ENCODE measurements at regions not wholly inside any gene's neighbourhood (a gene's known extent, or its start where the extent isn't known, plus 50 kb on each side); places are given as distances from the start of the nearest gene placed in this dataset.

GRCh38 chrX:74133156-74133796 lies 170.7 kb upstream of the ZCCHC13 start:
- peak; percentile 63 for DNase-seq (ENCODE audit: low read depth)
- TF ChIP-seq, protein P1, sequence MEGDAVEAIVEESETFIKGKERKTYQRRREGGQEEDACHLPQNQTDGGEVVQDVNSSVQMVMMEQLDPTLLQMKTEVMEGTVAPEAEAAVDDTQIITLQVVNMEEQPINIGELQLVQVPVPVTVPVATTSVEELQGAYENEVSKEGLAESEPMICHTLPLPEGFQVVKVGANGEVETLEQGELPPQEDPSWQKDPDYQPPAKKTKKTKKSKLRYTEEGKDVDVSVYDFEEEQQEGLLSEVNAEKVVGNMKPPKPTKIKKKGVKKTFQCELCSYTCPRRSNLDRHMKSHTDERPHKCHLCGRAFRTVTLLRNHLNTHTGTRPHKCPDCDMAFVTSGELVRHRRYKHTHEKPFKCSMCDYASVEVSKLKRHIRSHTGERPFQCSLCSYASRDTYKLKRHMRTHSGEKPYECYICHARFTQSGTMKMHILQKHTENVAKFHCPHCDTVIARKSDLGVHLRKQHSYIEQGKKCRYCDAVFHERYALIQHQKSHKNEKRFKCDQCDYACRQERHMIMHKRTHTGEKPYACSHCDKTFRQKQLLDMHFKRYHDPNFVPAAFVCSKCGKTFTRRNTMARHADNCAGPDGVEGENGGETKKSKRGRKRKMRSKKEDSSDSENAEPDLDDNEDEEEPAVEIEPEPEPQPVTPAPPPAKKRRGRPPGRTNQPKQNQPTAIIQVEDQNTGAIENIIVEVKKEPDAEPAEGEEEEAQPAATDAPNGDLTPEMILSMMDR (IDR thresholded peaks at IDR 0.05; ENCODE audit: low read depth, low read length, missing control alignments): peak; percentile 64
- in situ Hi-C loops (cut with HindIII; ENCODE audit: low sequenced_read_pairs): loop anchor here (5.0 to 10.0 kb wide), 2 partner anchors 121 to 268 kb away; no protein-coding TSS in a partner anchor
- H3K4me3 ChIP-seq (ENCODE audit: low read depth, low read length): no peak overlapping the region

DNA sequence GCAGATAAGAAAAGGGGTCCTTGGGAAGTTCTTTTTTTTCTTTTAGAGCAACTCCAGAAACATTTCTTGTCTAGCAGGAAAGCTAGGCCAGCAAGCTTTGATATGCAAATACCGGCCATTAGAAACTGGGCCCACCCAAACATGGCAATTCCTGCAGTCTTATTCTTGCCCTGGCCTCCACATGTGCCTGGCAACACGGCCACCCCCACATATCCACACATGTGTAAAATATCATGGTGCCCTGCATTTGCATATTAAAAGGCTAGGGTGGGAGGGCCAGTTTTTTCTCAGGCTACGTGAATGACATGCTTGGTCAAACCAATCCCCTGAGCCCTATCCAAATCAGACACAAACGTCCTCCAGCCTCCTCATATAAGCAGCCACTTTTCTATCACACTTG lies 171.7 kb upstream of the ZCCHC13 start:
- DNase-seq (ENCODE audit: low read depth): no peak
- H3K4me3 ChIP-seq (ENCODE audit: low read depth, low read length): no peak overlapping the region
- TF ChIP-seq, protein P1 (IDR thresholded peaks at IDR 0.05; ENCODE audit: low read depth, low read length, missing control alignments): no peak
- in situ Hi-C loops (cut with HindIII; ENCODE audit: low sequenced_read_pairs): loop anchor here (5.0 to 10.0 kb wide), 2 partner anchors 120 to 267 kb away; no protein-coding TSS in a partner anchor

DNA sequence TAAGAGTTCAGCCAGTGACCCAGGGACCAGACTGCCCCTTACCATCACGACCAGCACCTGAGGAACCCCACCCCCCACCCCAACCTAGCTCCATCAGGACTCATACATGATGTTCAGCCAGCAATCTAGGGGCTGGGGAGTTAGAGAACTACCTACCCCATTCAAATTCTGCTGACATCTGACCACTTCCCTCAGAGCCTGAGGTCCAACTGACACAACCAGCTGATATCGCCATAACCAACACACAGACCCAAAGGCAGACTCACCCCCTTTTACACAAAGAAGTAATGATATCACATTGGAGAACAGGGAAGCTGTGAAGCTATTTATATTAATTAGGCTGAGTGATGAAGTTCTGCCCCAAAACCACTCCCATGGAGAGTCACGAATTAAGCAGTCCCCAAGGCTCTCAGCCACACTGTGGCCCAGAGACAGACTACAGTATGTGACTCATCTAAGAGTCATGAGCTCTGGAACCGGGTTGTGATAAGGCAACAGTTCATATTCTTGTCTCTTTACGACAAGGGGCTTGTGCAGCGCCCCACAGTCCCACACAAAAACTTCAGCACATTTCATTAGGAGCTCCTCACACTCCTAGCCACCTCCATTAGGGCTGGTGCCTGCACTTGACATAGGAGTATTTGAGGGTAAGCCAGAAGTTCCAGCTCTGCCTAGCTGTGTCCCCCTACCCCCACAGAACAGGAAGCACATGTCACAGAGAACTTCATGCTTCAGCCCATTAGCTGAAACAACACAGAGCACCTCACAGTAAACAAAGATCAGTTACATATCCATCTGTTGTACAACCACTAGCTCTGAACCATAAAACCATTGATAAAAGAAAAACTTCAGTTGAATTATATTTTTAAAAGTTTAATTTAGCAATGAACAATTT lies 184.7 kb upstream of the ZCCHC13 start:
- DNase-seq (ENCODE audit: low read depth): no peak
- TF ChIP-seq, protein P1 (IDR thresholded peaks at IDR 0.05; ENCODE audit: low read depth, low read length, missing control alignments): no peak

DNA sequence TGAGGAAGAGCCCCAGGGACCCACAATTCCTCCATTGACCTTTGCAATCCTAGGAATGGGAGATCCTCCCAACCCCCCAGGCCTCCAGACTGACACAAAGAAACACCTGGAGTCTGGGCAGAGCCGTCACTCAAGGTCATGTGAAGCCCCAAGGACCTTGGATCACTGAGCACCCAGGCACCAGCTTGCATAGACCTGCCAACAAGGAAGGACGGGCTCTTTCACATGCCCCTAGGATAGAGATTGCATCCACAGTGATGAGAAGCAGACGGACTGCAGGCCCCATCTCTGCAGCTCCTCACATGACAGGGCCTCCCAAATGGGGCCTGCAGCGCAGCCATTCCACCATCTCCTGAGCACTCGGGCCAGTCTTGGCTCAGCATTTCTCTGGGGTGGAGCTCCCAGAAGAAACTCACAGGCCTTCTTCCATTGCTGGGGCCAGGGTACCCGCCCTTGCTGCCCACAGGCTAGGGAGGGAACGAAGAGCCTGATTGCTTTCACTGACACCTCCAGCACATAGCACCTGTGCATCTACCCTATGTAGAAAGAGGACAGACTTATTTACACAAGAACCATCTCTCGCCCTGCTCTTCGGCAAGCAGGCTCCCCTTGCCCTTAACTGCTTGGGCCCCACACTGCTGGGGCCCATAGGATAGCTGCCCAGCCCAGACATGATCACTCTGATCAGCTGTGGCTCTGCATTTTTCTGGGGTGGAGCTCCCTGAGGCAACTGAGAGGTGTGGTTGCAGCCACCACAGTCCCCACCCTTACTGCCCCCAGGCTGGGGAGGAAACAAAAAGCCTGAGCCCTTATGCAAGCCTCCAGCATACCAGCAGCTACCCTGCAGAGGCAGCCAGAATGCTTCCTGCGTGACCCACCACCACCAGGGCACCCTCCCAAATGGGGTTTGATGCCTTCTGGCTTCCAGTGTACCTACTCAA lies 185.7 kb upstream of the ZCCHC13 start:
- in situ Hi-C loops (cut with HindIII; ENCODE audit: low sequenced_read_pairs): no loop called here
- no peak overlapping the region for H3K4me3 ChIP-seq (ENCODE audit: low read depth, low read length)
- TF ChIP-seq, protein P1 (IDR thresholded peaks at IDR 0.05; ENCODE audit: low read depth, low read length, missing control alignments): no peak
- no peak for DNase-seq (ENCODE audit: low read depth)

More for the DNA sequence above, 184.7 kb upstream of the ZCCHC13 start:
- in situ Hi-C loops (cut with HindIII; ENCODE audit: low sequenced_read_pairs): no loop called here
- no peak overlapping the region for H3K4me3 ChIP-seq (ENCODE audit: low read depth, low read length)

DNA sequence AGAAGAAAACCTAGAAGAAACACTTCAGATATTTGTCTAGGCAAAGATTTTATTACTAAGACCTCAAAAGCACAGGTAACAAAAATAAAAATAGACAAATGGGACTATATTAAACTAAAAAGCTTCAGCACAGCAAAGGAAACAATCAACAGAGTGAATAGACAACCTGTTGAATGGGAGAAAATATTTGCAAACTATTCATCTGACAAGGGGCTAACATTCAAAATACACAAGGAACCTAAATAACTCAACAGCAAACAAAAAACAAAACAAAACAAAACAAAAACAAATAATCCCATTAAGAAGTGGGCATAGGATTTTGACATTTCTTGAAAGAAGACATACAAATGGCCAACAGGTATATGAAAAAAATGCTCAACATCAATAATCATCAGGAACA lies 192.7 kb upstream of the ZCCHC13 start:
- in situ Hi-C loops (cut with HindIII; ENCODE audit: low sequenced_read_pairs): no loop called here
- DNase-seq (ENCODE audit: low read depth): no peak
- no peak overlapping the region for H3K4me3 ChIP-seq (ENCODE audit: low read depth, low read length)
- TF ChIP-seq, protein P1 (IDR thresholded peaks at IDR 0.05; ENCODE audit: low read depth, low read length, missing control alignments): no peak

DNA sequence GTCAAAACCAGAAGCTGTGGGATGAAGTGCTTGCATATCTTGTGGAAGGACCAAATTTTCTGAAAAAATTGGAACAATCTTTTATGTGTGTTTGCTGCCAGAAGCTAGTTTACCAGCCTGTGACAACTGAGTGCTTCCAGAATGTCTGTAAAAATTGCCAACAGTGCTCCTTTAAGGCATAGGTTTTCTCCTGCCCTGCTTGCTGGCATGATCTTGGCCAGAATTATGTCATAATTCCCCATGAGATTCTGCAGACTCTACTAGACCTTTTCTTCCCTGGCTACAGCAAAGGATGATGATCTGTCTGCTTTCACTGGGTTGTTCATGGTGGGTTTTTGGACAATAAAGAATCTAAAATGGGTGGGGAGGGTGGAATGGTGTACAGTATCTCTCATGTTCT lies 196.3 kb upstream of the ZCCHC13 start:
- TF ChIP-seq, protein P1 (IDR thresholded peaks at IDR 0.05; ENCODE audit: low read depth, low read length, missing control alignments): no peak
- H3K4me3 ChIP-seq (ENCODE audit: low read depth, low read length): no peak overlapping the region
- in situ Hi-C loops (cut with HindIII; ENCODE audit: low sequenced_read_pairs): no loop called here
- DNase-seq (ENCODE audit: low read depth): no peak

All from astrocyte of the cerebellum (primary cell).